ENCODE measurements at regions not wholly inside any gene's neighbourhood (a gene's known extent, or its start where the extent isn't known, plus 50 kb on each side); places are given as distances from the start of the nearest gene placed in this dataset.

GRCh38 chr3:78079514-78079913 is 1039.6 kb downstream of the ROBO2 start:
- no peaks in the 10 kb centered on the region for H3K36me3 ChIP-seq (ENCODE audit: control insufficient read depth in 2 of 2, extremely low read depth in 1 of 2, insufficient read depth in 2 of 2, low read length in 2 of 2)
- ChIA-PET POLR2A (no interaction called here), CTCF (interaction anchor here (1.2 to 1.3 kb wide), 2 partner anchors 9 to 10 kb away, joined by 3 read pairs; no protein-coding TSS in a partner anchor)
- no peak overlapping the region for H3K4me2 ChIP-seq (ENCODE audit: insufficient read depth, low read length)
- no peak overlapping the region for H3K4me3 ChIP-seq (replicated peaks in 1 of 3; ENCODE audit: insufficient read depth in 1 of 3, low read depth in 1 of 3, low read length in 3 of 3)
- no peaks in the 10 kb centered on the region for H3K27me3 ChIP-seq (ENCODE audit: control insufficient read depth in 2 of 2, insufficient read depth in 2 of 2, low read length in 2 of 2)
- intact Hi-C loops (cut with micrococcal nuclease) (no loop called here), dilution Hi-C loops (cut with MboI; ENCODE audit: extremely low pct_ligation_motif_present, low sequenced_read_pairs) (no loop called here)
- DNase-seq (ENCODE audit: low read depth, low spot score) (no peak), FAIRE-seq (no peak)
- TF ChIP-seq GATA2 (IDR thresholded peaks at IDR 0.05; ENCODE audit: insufficient read depth, insufficient read length, low read depth, low read length): no peak
- no TSS peak for BruUV-seq (replicated peaks)
- no peaks in the 10 kb centered on the region for H3K4me1 ChIP-seq (ENCODE audit: control insufficient read depth, extremely low read depth, insufficient read depth, low read length)
- no peaks in the 10 kb centered on the region for H3K9me1 ChIP-seq (replicated peaks; ENCODE audit: control insufficient read depth, extremely low read depth, insufficient read depth, low read length)
- no peak overlapping the region for H3K9ac ChIP-seq (replicated peaks; ENCODE audit: extremely low read depth, insufficient read depth, low read length)
- H3K79me2 ChIP-seq (ENCODE audit: control insufficient read depth, insufficient read depth, low read length): no peaks in the 10 kb centered on the region
- no peaks in the 10 kb centered on the region for H3K9me3 ChIP-seq (replicated peaks; ENCODE audit: control insufficient read depth, insufficient read depth, low read length)
- H3K27ac ChIP-seq (ENCODE audit: insufficient read depth, low read depth, low read length): no peak overlapping the region
- H2AFZ ChIP-seq (ENCODE audit: low read depth, low read length): no peak overlapping the region
- H4K20me1 ChIP-seq (replicated peaks; ENCODE audit: control insufficient read depth, extremely low read depth, insufficient read depth, low read length): no peaks in the 10 kb centered on the region

- Histone ChIP-seq H3K36me3 (ENCODE audit: control insufficient read depth in 2 of 2, extremely low read depth in 1 of 2, insufficient read depth in 2 of 2, low read length in 2 of 2) (no peaks in the 10 kb centered on the region), H3K27ac (ENCODE audit: insufficient read depth, low read depth, low read length) (no peak overlapping the region), H4K20me1 (replicated peaks; ENCODE audit: control insufficient read depth, extremely low read depth, insufficient read depth, low read length) (no peaks in the 10 kb centered on the region), H3K4me2 (ENCODE audit: insufficient read depth, low read length) (no peak overlapping the region), H3K79me2 (ENCODE audit: control insufficient read depth, insufficient read depth, low read length) (no peaks in the 10 kb centered on the region), H3K9me1 (replicated peaks; ENCODE audit: control insufficient read depth, extremely low read depth, insufficient read depth, low read length) (no peaks in the 10 kb centered on the region), H3K27me3 (ENCODE audit: control insufficient read depth in 2 of 2, insufficient read depth in 2 of 2, low read length in 2 of 2) (no peaks in the 10 kb centered on the region), H3K4me3 (replicated peaks in 1 of 3; ENCODE audit: insufficient read depth in 1 of 3, low read depth in 1 of 3, low read length in 3 of 3) (no peak overlapping the region), H3K4me1 (ENCODE audit: control insufficient read depth, extremely low read depth, insufficient read depth, low read length) (no peaks in the 10 kb centered on the region), H3K9ac (replicated peaks; ENCODE audit: extremely low read depth, insufficient read depth, low read length) (no peak overlapping the region), H3K9me3 (replicated peaks; ENCODE audit: control insufficient read depth, insufficient read depth, low read length) (no peaks in the 10 kb centered on the region), H2AFZ (ENCODE audit: low read depth, low read length) (no peak overlapping the region)
- no TSS peak for BruUV-seq (replicated peaks)
- POLR2A ChIA-PET: no interaction called here
- DNase-seq (ENCODE audit: low read depth, low spot score) (no peak), FAIRE-seq (no peak)
- TF ChIP-seq EZH2 (IDR thresholded peaks at IDR 0.05; ENCODE audit: borderline replicate concordance, low read depth, low read length, severe bottlenecking) (no peak), GATA2 (IDR thresholded peaks at IDR 0.05; ENCODE audit: insufficient read depth, insufficient read length, low read depth, low read length) (no peak), POLR2A (IDR thresholded peaks at IDR 0.05; ENCODE audit: low read depth, low read length) (no peak), FOS (IDR thresholded peaks at IDR 0.05; ENCODE audit: borderline replicate concordance, insufficient read depth, low read length) (no peak), JUN (IDR thresholded peaks at IDR 0.05; ENCODE audit: borderline replicate concordance, insufficient read depth, insufficient read length, low read depth) (no peak), POLR2AphosphoS5 (IDR thresholded peaks at IDR 0.05; ENCODE audit: insufficient read depth, low read depth, low read length) (no peak), MAX (IDR thresholded peaks at IDR 0.05; ENCODE audit: insufficient read depth, insufficient read length) (no peak), CTCF (IDR thresholded peaks at IDR 0.05; ENCODE audit: extremely low read depth in 1 of 2, insufficient read depth in 1 of 2, low read depth in 1 of 2, low read length in 2 of 2) (no peak)
- intact Hi-C loops (cut with micrococcal nuclease) (no loop called here), dilution Hi-C loops (cut with MboI; ENCODE audit: extremely low pct_ligation_motif_present, low sequenced_read_pairs) (no loop called here)
- CTCF ChIA-PET: no interaction called here
Observed at GRCh38 chr3:78086150-78086549, 1046.3 kb downstream of the ROBO2 start.

Data from endothelial cell of umbilical vein (primary cell).